Right lobe of liver (tissue), 4 donors: ENCODE measurements at regions not wholly inside any gene's neighbourhood (a gene's known extent, or its start where the extent isn't known, plus 50 kb on each side); places are given as distances from the start of the nearest gene placed in this dataset.

Source experiments
- CTCF ChIP-seq, 4 donors: fragments of 200-600 bp in 3 of 4; fragments of 450-650 bp in 1 of 4; IDR thresholded peaks; one replicate each; pipeline versions ENCODE4 v1.5.1 to v1.8.0; 2016 to 2022; ENCODE audit warnings: antibody characterized with exemption in 4 of 4, mild to moderate bottlenecking in 2 of 4
- POLR2A ChIP-seq: fragments of 450-650 bp; IDR thresholded peaks from one replicate; pipeline ENCODE4 v1.6.1; 2017; ENCODE audit warnings: antibody characterized with exemption, mild to moderate bottlenecking
- donor health status: DM: no; HTN: no; CAD: no.
- donor health status: DM: no; HTN: no; CAD: no.
- donor health status: DM: no; HTN: yes; CAD: no.

- TF ChIP-seq CTCF (IDR thresholded peaks at IDR 0.05) (no peak), POLR2A (no peak)
Observed at GRCh38 chr6:149267072-149267471, 50.4 kb upstream of the TAB2 start.
